HG02973 (cell line): ENCODE measurements at regions not wholly inside any gene's neighbourhood (a gene's known extent, or its start where the extent isn't known, plus 50 kb on each side); places are given as distances from the start of the nearest gene placed in this dataset.

Experiments used
- ATAC-seq: cut with Tn5 transposase; IDR thresholded peaks from one replicate; pipeline ENCODE4 v1.9.1; 2021; ENCODE audit warnings: moderate library complexity; ENCODE audit not compliant: unreplicated experiment

- ATAC-seq = no peak
Measured at GRCh38 chr9:18371141-18371540, 102.8 kb upstream of the ADAMTSL1 start.

GRCh38 chr9:18371621-18372020 is 102.3 kb upstream of the ADAMTSL1 start:
- no peak for ATAC-seq

GRCh38 chr9:18379073-18379811 is 94.7 kb upstream of the ADAMTSL1 start:
- ATAC-seq = no peak

DNA sequence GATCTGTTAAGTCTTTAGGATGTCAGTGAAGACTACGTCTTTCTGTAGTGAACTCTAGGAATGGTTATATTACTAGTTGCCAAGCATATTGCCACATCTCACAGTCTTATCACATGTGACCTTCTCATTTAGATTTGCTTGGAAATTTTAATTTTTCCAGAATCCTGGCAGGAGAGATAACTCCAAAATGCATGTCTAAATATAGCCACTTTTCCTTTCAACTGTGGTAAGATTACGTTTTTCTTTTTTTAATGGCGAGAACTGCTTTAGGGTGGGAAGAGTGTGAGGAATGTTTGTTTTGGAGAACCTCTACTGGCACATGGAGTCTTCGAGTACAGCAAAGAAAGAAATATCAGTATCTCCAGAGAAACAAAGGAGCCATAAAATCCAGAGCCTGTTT is 91.7 kb upstream of the ADAMTSL1 start:
- no peak for ATAC-seq

GRCh38 chr9:18384066-18384465 is 89.9 kb upstream of the ADAMTSL1 start:
- ATAC-seq = no peak

GRCh38 chr9:18385696-18386490 is 88.1 kb upstream of the ADAMTSL1 start:
- no peak for ATAC-seq

DNA sequence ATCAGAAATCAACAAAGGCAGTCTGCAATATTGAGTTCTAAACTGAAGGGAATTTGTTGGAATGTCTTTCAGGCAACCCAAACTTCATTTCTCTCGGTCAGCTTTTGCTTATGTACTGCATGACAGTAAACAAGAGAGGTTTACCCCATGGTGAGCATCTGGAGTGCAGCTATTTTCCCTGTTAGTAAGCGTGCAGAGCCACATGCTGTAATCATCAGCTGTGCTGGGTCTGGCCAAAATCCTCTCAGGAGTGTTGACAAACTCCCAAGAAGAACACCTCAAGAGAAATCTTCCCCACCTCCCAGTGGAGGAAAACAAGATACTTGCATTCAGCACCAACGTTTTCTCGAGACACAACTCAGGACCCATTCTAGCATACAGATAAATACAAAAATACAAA is 83.6 kb upstream of the ADAMTSL1 start:
- ATAC-seq = no peak

GRCh38 chr9:18393340-18394130 is 80.4 kb upstream of the ADAMTSL1 start:
- no peak for ATAC-seq

GRCh38 chr9:18394847-18395351 is 79.1 kb upstream of the ADAMTSL1 start:
- ATAC-seq = no peak

GRCh38 chr9:18396102-18396728 is 77.7 kb upstream of the ADAMTSL1 start:
- no peak for ATAC-seq

DNA sequence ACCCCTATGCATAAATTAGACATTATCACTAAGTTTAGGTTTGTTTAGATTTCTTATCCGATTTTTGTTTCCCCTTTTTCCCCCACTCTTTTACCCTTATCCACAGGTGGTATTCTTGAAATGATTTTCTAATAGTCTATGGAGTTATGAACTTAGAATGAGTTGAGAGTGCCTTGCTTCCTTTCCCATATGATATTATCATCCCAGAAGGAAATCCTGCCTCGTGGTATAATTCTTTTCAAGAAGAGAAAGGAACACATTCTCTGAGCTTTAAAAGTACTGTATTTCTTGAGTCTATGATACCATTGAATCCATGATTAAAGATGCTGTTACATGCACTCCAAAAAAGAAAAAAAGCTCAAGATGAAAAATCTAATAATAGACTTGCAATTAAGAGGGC is 76.9 kb upstream of the ADAMTSL1 start:
- no peak for ATAC-seq

GRCh38 chr9:18398038-18398437 is 75.9 kb upstream of the ADAMTSL1 start:
- ATAC-seq = no peak

- ATAC-seq = no peak
Measured at GRCh38 chr9:18404434-18405029, 69.4 kb upstream of the ADAMTSL1 start.

DNA sequence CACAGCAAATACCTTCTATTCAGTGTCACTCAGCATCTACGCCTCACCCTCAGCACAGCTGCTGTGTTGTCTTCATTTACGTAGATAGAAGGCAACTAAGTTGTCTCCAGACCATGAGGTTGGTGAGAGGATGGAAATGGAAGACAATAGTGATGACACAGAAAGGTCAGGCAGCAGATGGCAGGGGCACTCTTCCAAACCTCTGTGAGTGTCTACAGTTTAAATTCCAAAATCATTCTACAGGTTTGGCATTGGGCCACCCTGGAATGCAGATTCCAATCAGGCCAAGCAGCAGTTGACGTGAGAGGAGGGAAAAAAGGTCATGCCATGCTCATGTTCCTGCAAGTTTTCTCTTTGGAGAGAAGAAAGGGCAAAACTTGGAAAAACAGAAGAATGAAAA is 68.7 kb upstream of the ADAMTSL1 start:
- no peak for ATAC-seq

DNA sequence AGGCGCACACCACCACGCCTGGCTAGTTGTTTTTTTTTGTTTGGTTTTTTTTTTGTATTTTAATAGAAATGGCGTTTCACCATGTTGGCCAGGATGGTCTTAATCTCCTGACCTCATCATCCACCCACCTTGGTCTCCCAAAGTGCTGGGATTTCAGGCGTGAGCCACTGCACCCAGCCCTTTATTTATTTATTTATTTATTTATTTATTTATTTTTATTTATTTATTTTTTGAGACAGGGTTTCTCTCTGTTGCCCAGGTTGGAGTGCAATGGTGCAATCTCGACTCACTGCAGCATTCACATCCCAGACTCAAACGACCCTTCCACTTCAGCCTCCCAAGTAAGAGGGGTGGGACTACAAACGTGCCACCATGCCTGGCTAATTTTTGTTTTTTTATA is 63.0 kb upstream of the ADAMTSL1 start:
- no peak for ATAC-seq

- no peak for ATAC-seq
Measured at GRCh38 chr9:18421391-18421790, 52.6 kb upstream of the ADAMTSL1 start.

DNA sequence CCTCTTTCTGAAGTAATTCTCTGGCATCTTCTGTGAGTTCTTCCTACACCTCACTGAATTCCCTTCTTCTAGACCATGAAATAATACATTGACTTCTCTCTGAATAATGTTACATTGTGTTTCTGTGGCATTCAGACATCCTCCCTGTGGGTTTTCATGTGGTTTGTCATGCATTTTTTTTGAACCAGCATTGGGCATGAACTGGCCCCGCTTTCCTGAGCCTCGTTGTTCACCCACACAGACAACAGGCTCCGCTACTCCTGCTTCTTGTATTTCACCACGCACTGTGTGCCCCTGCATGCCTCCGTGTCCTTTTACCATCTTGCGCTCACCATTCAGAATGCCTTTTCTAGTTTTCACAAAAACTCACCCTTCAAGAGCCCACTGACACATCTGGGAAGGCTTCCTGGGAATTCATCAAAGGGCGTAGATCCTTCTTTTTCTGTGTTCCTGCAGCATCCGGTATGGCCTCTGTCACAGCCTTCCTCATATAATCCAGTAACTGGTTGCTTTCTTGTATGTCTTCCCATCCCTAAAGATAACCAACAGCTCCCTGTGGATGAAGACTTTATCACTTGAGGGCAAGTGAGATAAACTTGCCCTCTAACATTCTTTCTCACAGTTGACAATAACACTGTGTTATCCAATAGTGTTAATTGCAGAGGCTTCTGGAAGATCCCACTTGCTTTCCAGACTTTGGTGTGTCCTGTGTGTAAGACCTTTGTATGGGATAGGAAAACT is 51.5 kb upstream of the ADAMTSL1 start:
- no peak for ATAC-seq

GRCh38 chr9:18423791-18424531 is 50.0 kb upstream of the ADAMTSL1 start:
- ATAC-seq = no peak
